ENCODE measurements at regions not wholly inside any gene's neighbourhood (a gene's known extent, or its start where the extent isn't known, plus 50 kb on each side); places are given as distances from the start of the nearest gene placed in this dataset.

GRCh38 chr13:78215458-78216108 lies 297.0 kb upstream of the EDNRB start:
- no peak overlapping the region for H3K4me3 Mint-ChIP-seq

GRCh38 chr13:78201411-78201810 lies 282.8 kb upstream of the EDNRB start:
- no peaks in the 10 kb centered on the region for H3K36me3 Mint-ChIP-seq (ENCODE audit: low read depth)
- H3K9me3 Mint-ChIP-seq: no peaks in the 10 kb centered on the region
- no peak for TF ChIP-seq CTCF (IDR thresholded peaks at IDR 0.05)
- peaks cover 7% of the 10 kb centered on the region for H3K27me3 Mint-ChIP-seq (ENCODE audit: low read depth, poor library complexity)
- DNase-seq: no peak
- no peak overlapping the region for H3K27ac Mint-ChIP-seq
- peaks cover 5% of the 10 kb centered on the region for H3K4me1 Mint-ChIP-seq
- H3K4me3 Mint-ChIP-seq: no peak overlapping the region

More at GRCh38 chr13:78215458-78216108, 297.0 kb upstream of the EDNRB start:
- H3K27me3 Mint-ChIP-seq (ENCODE audit: low read depth, poor library complexity): no peaks in the 10 kb centered on the region
- no peak overlapping the region for H3K27ac Mint-ChIP-seq
- no peaks in the 10 kb centered on the region for H3K9me3 Mint-ChIP-seq
- peaks cover 12% of the 10 kb centered on the region for H3K4me1 Mint-ChIP-seq
- no peak for TF ChIP-seq CTCF (IDR thresholded peaks at IDR 0.05)
- no peaks in the 10 kb centered on the region for H3K36me3 Mint-ChIP-seq (ENCODE audit: low read depth)
- DNase-seq: no peak

- Mint-ChIP-seq H3K27ac (no peak overlapping the region), H3K4me1 (peaks cover 5% of the 10 kb centered on the region), H3K27me3 (ENCODE audit: low read depth, poor library complexity) (peaks cover 7% of the 10 kb centered on the region), H3K4me3 (no peak overlapping the region), H3K9me3 (no peaks in the 10 kb centered on the region), H3K36me3 (ENCODE audit: low read depth) (no peaks in the 10 kb centered on the region)
- no peak for DNase-seq
- TF ChIP-seq CTCF (IDR thresholded peaks at IDR 0.05): no peak
These were observed 280.2 kb upstream of the EDNRB start for GRCh38 chr13:78198821-78199220.

- peaks cover 5% of the 10 kb centered on the region for H3K4me1 Mint-ChIP-seq
- no peaks in the 10 kb centered on the region for H3K36me3 Mint-ChIP-seq (ENCODE audit: low read depth)
- DNase-seq: no peak
- H3K27ac Mint-ChIP-seq: no peak overlapping the region
- H3K9me3 Mint-ChIP-seq: no peaks in the 10 kb centered on the region
- H3K4me3 Mint-ChIP-seq: no peak overlapping the region
- peaks cover 6% of the 10 kb centered on the region for H3K27me3 Mint-ChIP-seq (ENCODE audit: low read depth, poor library complexity)
- TF ChIP-seq CTCF (IDR thresholded peaks at IDR 0.05): no peak
These were observed 279.8 kb upstream of the EDNRB start for GRCh38 chr13:78198419-78198818.

- H3K27me3 Mint-ChIP-seq (ENCODE audit: low read depth, poor library complexity): peaks cover 4% of the 10 kb centered on the region
- peaks cover 5% of the 10 kb centered on the region for H3K4me1 Mint-ChIP-seq
- no peak overlapping the region for H3K27ac Mint-ChIP-seq
- H3K9me3 Mint-ChIP-seq: no peaks in the 10 kb centered on the region
- no peak overlapping the region for H3K4me3 Mint-ChIP-seq
- DNase-seq: no peak
- H3K36me3 Mint-ChIP-seq (ENCODE audit: low read depth): no peaks in the 10 kb centered on the region
- TF ChIP-seq CTCF (IDR thresholded peaks at IDR 0.05): no peak
These were observed 278.6 kb upstream of the EDNRB start for GRCh38 chr13:78197231-78197630.
